GM18909 (cell line): ENCODE measurements at regions not wholly inside any gene's neighbourhood (a gene's known extent, or its start where the extent isn't known, plus 50 kb on each side); places are given as distances from the start of the nearest gene placed in this dataset.

Experiments used
- ATAC-seq: cut with Tn5 transposase; IDR thresholded peaks from one replicate; pipeline ENCODE4 v1.9.1; 2021; ENCODE audit warnings: mild to moderate bottlenecking; ENCODE audit not compliant: unreplicated experiment, poor library complexity

GRCh38 chr16:85266857-85267256 lies 154.6 kb upstream of the CIBAR2 start:
- ATAC-seq: no peak

DNA sequence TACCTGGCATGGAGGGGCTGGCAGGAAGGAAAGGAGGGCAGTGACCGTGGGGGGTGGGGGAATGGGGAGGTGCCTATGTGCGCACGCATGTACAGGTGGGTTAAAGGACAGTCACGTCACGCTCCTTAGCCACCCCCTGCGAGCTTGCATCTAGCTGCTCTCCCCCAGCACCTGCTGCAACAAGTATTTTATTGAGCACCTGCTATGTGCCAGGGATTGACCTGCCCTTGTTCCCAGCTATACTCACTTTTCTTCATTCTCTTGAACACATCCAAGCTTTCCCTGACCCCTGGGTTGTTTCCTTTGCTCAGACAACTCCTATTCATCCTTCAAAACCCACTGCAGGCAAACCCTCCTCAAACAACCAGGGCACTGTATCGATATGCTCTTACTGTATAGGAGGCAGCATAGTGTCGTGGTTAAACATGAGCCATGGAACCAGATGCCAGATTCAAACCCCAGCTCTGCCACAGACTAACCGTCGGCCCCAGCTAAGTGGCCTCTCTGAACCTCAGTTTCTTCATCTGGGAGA lies 155.2 kb upstream of the CIBAR2 start:
- no peak for ATAC-seq

DNA sequence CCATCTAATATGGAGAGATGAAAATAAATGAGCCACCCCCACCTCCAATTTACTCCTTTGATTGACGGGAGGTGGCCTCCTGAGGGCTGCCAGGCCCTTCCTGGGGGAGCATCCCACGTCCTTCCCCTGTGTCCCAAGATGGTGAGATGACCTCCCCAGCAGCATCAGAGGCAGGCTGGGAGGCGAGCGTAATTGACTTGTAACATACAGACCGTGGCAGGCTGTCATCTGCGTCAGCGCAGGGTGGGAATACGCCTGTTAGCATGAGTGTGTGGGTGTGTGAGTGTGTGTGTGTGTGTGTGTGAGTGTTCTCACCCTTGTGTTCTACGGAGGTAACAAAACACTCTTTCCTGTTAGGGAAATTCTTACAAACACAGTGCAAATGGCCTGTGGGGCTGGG lies 156.9 kb upstream of the CIBAR2 start:
- ATAC-seq: no peak

GRCh38 chr16:85270374-85270773 lies 158.1 kb upstream of the CIBAR2 start:
- ATAC-seq: no peak

DNA sequence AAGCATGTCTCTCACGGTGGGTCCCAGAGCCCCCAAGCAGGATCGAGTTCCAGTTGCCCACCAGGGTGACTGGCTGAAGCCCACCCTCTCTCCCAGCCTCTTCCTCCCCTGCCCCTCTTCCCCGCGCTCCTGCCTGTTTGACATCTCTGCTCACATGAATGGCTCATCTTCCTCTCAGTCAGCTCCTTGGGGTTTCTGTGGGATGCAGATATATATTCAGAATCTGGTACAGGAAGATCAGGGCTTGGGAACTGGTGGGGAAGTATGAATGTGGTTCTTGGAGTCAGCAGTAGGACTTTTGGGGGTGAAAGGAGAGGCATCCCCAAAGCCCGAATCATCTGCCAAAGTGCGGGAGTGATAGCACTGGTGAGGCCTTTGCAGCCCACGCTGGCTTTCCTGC lies 158.9 kb upstream of the CIBAR2 start:
- ATAC-seq: no peak

DNA sequence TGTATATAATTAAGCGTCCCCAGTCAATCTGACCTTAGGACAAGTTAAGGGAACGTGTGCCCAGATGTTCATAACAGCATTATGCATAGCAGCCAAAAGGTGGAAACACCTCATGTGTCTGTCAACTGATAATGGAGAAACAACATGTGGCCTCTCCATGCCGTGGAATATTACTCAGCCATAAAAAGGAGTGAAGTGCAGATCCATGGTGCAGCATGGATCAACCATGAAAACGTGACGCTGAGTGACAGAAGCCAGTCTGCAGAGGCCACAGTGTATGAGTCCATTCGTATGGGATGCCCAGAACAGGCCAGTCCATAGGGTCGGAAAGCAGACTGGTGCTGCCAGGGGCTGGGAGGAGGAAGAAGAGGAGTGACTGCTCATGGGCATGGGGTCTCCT lies 161.0 kb upstream of the CIBAR2 start:
- ATAC-seq: no peak

GRCh38 chr16:85274501-85274900 lies 162.2 kb upstream of the CIBAR2 start:
- no peak for ATAC-seq

DNA sequence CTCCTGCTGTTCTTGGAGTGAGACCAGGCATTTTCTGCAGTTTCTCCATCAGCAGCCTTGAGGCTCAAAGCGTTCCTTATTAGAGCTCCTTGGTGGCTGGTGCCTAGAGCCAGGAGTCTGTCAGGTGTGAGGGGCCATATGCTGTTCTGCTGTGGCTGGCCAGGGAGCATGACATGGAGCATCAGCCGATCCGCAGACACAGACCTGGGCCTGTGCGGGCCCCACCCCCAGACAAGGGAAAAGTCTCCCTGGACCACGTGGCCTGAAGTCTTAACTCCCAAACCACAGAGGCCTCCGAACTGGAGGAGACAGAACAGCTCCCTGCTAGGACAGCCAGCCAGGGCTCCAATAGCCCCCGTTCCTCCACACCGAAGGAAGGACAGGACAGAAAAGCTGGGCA lies 162.7 kb upstream of the CIBAR2 start:
- no peak for ATAC-seq

DNA sequence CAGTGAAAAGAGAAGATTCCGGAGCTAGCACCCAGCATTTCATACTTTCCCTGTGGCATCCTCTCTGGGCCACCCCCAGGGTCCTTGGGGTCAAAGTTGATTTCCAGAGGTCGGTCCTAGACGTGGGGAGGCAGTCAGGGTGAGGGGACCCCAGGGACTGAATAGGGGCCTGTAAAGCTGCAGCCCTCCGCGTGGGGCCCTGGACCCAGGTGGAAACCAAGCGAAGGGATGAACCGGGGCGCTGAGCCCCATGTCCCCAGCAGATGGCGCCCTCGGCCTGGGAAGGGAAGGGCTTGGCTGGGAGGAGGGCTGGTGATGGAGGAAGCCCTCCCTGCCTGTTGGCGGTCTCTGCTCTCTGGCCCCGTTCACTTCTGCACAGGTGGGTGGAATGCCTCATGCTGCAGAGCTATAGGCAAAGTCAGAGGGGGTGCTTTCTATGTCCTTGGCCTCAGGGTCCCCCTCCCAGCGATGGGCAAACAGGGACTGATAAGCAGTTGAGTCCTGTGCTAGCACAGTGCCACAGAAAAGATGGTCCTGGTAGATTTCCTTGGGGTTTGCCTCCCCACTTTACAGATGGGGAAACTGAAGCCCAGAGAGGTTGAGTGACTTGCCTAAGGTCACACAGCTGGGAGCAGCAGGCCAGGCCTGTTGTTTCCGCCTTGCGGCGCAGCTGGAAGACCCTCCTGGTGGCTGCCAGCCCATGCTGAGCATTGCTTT lies 163.4 kb upstream of the CIBAR2 start:
- ATAC-seq: no peak

- ATAC-seq: no peak
Measured at GRCh38 chr16:85276258-85276657, 164.0 kb upstream of the CIBAR2 start.

DNA sequence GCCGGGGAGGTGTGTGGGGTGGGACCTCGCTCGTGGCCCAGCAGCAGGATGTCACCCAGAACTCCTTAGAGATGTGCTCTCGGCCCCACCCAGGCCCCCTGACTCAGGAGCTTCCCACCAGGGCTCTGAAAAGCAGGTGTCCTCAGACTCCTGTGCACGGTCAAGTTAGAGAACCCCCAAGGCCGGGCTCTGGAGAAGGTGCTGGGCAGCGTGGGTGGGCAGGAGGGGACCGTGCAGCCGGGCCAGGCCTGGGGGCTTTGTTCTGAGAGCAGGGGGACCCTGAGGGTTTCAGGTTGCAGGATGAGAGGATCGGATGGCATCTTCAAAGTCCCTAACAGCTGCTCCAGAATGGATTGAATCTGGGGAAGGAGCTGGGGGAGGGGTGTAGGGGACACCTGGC lies 164.4 kb upstream of the CIBAR2 start:
- no peak for ATAC-seq

GRCh38 chr16:85278839-85279238 lies 166.6 kb upstream of the CIBAR2 start:
- no peak for ATAC-seq

- no peak for ATAC-seq
Measured at GRCh38 chr16:85279402-85279801, 167.1 kb upstream of the CIBAR2 start.

GRCh38 chr16:85279825-85280545 lies 167.7 kb upstream of the CIBAR2 start:
- ATAC-seq: no peak

DNA sequence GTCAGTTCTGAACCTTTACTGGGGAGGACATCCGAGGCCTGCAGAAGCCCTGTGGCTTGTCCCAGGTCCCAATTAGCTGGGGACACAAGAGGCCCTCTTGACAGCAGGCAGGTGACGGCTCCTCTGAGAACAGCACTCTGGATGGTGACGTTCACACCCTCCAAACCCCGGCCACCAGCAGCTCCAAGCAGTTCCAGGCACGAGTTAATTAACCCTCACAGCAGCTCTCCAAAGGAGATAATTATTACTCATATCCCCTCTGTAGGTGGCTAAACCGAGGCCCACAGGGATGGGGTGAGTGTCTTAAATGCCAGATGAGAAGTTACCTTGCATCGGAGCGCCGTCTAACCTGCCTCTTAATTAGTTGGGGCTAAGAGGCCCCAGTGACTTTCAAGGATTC lies 168.9 kb upstream of the CIBAR2 start:
- ATAC-seq: no peak

GRCh38 chr16:85282842-85283241 lies 170.6 kb upstream of the CIBAR2 start:
- ATAC-seq: no peak

DNA sequence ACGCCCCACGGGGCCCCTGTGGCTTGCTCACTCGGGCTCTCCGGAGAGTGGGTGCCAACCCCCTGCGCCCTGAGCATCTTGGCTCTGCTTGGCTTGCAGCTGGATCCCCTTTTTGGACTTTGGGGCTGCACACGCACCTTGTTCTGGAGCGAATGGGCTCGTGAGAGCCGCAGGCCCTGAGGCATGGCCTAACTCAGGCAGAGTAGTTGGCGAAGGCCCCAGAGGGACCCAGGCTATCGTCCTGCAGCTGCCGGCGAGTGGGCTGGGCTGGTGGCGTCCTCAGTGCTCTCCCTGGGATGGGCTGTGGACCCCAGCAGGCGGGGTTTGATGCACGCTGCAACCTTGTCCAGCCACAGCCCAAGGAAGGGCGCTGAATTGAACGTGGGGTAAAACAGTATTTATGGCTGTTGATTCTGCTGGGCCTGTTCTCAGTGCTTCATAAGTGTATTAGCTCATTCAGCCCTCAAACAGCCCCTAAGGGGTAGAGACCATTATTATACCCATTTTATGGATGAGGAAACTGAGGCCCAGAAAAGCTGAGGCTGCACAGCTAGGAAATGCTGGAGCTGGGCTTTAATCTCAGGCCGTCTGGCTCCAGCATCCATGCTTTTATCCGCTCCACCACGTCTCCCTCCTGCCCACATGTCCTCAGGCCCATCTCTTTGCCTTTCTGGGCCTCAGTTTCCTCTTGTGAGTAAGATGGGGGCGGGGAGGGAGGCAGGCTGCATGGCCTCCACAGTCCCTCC lies 171.2 kb upstream of the CIBAR2 start:
- ATAC-seq: no peak

DNA sequence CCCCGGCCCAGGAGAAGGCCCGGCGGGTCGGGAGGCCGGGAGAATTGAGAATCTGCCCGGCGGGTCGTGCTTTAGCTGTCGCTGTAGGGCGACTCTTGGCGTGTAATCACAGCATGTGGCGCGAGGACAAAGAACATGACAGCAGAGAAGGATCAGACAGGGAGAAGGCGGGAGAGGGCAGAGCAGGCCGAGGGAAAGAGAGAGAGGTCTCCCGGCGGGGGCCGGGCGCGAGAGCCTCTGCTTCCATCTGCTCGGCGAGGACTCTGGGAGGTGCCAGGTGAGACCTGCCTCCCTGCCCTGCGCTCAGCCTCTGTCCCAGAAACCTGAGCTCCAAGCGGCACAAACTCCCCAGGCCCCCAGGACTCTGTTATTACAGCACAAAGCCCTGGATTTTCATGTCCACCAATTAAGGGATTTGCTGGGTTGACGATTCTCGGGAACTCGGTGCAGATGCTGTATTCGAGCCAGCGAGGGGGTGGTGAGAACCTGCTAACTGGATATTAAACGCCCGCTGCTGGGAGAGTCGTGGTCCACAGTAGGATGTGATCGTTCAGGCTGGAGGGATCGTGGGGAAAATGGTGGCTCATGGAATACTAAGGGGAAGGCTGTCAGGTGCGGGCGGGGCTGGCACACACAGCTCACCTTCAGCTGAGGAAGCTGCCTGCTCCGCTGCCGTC lies 172.0 kb upstream of the CIBAR2 start:
- no peak for ATAC-seq

GRCh38 chr16:85285681-85286065 lies 173.4 kb upstream of the CIBAR2 start:
- no peak for ATAC-seq

DNA sequence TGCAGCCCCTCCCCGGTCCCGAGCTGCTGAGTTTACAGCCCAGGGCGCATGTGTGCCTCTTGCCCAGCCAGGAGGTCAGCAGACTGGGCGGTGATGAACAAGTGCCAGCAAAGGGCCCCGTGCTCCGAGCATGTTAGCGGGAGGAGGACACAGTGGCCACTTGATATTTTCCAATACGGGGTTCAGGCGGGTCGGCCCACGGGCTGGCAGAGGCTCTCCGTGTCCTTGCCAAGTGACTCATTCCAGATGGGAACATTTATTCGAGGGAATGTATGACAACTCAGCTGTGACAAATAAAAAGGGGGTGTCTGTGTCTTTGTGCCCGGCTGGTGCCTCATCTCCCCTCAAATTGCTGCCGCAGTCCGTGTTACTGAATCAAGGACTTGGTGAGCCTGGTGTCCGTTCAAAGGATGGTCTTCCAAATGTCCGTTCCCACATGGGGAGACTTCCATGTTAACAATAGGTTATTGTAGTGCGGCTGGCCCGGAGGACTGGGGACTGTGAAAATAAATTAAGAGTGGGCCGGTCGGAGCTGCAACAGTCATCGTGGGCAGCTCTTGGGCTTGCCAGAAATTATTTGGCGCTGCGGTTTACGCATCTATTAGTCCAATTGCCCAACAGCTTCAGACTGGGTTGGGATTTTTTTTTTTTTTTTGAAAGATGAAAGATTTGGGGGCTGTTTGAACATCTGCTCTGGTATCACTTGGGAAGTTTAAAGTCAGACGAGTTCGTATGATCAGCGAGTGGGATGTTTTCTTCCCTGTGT lies 174.0 kb upstream of the CIBAR2 start:
- no peak for ATAC-seq
